ENCODE measurements at regions not wholly inside any gene's neighbourhood (a gene's known extent, or its start where the extent isn't known, plus 50 kb on each side); places are given as distances from the start of the nearest gene placed in this dataset.

DNA sequence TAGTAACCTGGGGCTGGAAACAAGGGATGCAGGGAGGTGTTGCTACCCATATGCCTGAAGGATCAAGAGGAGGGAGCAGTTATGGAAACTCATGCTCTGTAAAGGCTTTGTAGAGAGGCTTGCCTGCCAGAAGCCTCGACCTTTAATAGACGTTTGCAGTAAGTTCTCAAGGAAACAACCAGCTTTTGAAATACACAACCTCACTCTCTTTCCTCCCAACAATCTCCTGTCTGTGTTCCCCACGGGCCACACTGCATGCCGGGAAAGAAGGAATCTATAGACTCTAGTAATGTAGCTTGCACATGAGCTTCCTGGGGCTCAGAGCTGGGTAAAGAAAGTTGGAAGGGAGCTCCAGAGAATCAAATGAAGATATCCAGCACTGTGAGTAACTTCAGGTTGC lies 101.6 kb upstream of the PACRGL start:
- TF ChIP-seq EZH2 (IDR thresholded peaks at IDR 0.05) (no peak), POLR2AphosphoS5 (IDR thresholded peaks at IDR 0.05; ENCODE audit: borderline replicate concordance, low read depth, low read length) (no peak), FOXP2 (optimal IDR thresholded peaks at IDR 0.05; ENCODE audit: control extremely low read depth, extremely low read length, insufficient read depth) (no peak)

Data from SK-N-MC (cell line).